PFSK-1 (cell line): ENCODE measurements at regions not wholly inside any gene's neighbourhood (a gene's known extent, or its start where the extent isn't known, plus 50 kb on each side); places are given as distances from the start of the nearest gene placed in this dataset.

Source experiments
- FOXP2 ChIP-seq: optimal IDR thresholded peaks from 2 replicates; pipeline ENCODE3; 2011; ENCODE audit warnings: borderline replicate concordance, control low read depth, inconsistent platforms; ENCODE audit not compliant: insufficient read depth; ENCODE audit errors: extremely low read length, extremely low read depth
- POLR2AphosphoS5 ChIP-seq: IDR thresholded peaks from 2 replicates; pipeline ENCODE4 v1.6.1; 2012; ENCODE audit warnings: low read depth, mild to moderate bottlenecking, control low read depth, low read length, moderate library complexity
- SIN3A ChIP-seq: IDR thresholded peaks from 2 replicates; pipeline ENCODE4 v1.6.1; 2012; ENCODE audit warnings: mild to moderate bottlenecking, low read length, moderate library complexity, borderline replicate concordance; ENCODE audit not compliant: insufficient read depth
- TAF1 ChIP-seq: IDR thresholded peaks from 2 replicates; pipeline ENCODE4 v1.6.1; 2012; ENCODE audit warnings: low read length, control low read depth, borderline replicate concordance; ENCODE audit not compliant: insufficient read depth
- TF ChIP-seq, protein P1 (sequence below), 2 experiments: IDR thresholded peaks; 2 replicates each; pipeline versions ENCODE4 v1.6.1 to v1.8.0; 2011 to 2012; ENCODE audit warnings: low read depth in 2 of 2, low read length in 2 of 2, control low read depth in 1 of 2, inconsistent platforms in 1 of 2, mild to moderate bottlenecking in 1 of 2, moderate library complexity in 1 of 2; ENCODE audit not compliant: insufficient read depth in 1 of 2

DNA sequence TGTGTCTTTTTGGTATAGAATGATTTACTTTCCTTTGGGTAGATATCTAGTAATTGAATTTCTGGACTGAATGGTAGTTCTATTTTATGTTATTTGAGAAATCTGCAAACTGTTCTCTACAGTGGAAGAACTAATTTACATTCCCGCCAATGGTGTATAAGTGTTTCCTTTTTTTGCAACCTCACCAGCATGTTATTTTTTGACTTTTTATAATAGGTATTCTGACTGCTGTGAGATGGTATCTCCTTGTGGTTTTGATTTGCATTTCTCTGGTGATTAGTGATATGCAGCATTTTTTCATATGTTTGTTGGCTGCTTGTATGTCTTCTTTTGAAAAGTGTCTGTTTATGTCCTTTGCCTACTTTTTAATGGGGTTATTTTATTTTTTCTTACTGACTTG lies 607.2 kb downstream of the OTOL1 start:
- TF ChIP-seq SIN3A: no peak
- no peak for TF ChIP-seq POLR2AphosphoS5
- no peak for TF ChIP-seq FOXP2
- no peak for TF ChIP-seq TAF1

DNA sequence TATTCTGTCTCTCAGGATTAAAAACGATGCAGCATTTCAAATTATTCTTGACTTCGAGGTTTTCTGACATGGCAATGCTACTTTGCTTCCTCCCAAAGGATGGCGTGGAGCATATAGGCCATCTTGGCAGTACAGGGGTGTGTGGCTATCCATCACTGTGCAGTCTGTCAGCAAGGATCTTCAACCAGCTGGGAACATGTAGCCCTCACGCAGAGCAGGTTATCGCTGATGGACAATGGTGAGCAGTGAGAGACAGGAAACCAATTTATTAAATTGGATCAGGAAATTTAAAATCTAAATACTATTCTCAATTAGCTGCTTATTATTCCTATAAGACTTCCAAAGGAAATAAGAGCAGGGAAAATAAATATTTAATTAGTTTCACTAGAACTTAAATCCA lies 615.3 kb downstream of the OTOL1 start:
- TF ChIP-seq SIN3A: no peak
- TF ChIP-seq TAF1: no peak
- TF ChIP-seq FOXP2: peak; percentile 25
- TF ChIP-seq POLR2AphosphoS5: no peak

- TF ChIP-seq, protein P1, sequence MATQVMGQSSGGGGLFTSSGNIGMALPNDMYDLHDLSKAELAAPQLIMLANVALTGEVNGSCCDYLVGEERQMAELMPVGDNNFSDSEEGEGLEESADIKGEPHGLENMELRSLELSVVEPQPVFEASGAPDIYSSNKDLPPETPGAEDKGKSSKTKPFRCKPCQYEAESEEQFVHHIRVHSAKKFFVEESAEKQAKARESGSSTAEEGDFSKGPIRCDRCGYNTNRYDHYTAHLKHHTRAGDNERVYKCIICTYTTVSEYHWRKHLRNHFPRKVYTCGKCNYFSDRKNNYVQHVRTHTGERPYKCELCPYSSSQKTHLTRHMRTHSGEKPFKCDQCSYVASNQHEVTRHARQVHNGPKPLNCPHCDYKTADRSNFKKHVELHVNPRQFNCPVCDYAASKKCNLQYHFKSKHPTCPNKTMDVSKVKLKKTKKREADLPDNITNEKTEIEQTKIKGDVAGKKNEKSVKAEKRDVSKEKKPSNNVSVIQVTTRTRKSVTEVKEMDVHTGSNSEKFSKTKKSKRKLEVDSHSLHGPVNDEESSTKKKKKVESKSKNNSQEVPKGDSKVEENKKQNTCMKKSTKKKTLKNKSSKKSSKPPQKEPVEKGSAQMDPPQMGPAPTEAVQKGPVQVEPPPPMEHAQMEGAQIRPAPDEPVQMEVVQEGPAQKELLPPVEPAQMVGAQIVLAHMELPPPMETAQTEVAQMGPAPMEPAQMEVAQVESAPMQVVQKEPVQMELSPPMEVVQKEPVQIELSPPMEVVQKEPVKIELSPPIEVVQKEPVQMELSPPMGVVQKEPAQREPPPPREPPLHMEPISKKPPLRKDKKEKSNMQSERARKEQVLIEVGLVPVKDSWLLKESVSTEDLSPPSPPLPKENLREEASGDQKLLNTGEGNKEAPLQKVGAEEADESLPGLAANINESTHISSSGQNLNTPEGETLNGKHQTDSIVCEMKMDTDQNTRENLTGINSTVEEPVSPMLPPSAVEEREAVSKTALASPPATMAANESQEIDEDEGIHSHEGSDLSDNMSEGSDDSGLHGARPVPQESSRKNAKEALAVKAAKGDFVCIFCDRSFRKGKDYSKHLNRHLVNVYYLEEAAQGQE (IDR thresholded peaks at IDR 0.05; ENCODE audit: insufficient read depth in 1 of 2, low read depth in 2 of 2, low read length in 2 of 2): no peak
- TF ChIP-seq FOXP2 (no peak), SIN3A (no peak), POLR2AphosphoS5 (no peak), TAF1 (no peak)
Observed at GRCh38 chr3:162112719-162113118, 616.1 kb downstream of the OTOL1 start.

GRCh38 chr3:162117961-162118360 lies 621.4 kb downstream of the OTOL1 start:
- TF ChIP-seq, protein P1 (IDR thresholded peaks at IDR 0.05; ENCODE audit: insufficient read depth in 1 of 2, low read depth in 2 of 2, low read length in 2 of 2): no peak
- no peak for TF ChIP-seq FOXP2

GRCh38 chr3:162119651-162120050 lies 623.0 kb downstream of the OTOL1 start:
- TF ChIP-seq SIN3A: no peak
- no peak for TF ChIP-seq FOXP2
- TF ChIP-seq TAF1: no peak
- TF ChIP-seq POLR2AphosphoS5: no peak
- TF ChIP-seq, protein P1 (IDR thresholded peaks at IDR 0.05; ENCODE audit: insufficient read depth in 1 of 2, low read depth in 2 of 2, low read length in 2 of 2): no peak

DNA sequence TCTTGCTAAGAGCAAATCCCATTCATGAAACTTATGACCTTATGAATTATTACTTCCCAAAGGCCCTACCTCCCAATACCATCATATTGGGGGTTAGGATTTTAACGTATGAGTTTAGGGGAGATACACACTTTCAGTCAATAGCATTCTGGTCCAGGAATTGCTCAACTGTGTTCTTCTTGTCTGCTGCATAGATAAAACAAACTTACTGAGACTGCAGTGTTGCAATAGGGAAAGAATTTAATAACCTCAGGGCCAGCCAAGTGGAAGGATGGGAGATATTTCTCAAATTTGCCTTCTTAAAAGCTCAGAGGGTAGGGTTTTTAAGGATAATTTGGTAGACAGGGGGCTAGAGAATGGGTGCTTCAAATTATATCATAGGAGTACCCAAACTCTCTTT lies 625.8 kb downstream of the OTOL1 start:
- TF ChIP-seq POLR2AphosphoS5 (no peak), FOXP2 (no peak), SIN3A (no peak), TAF1 (no peak)
- TF ChIP-seq, protein P1 (IDR thresholded peaks at IDR 0.05; ENCODE audit: insufficient read depth in 1 of 2, low read depth in 2 of 2, low read length in 2 of 2): no peak
